Germinal center (tissue), 1 donor: ENCODE measurements at regions not wholly inside any gene's neighbourhood (a gene's known extent, or its start where the extent isn't known, plus 50 kb on each side); places are given as distances from the start of the nearest gene placed in this dataset.

Source experiments
- DNase-seq: peaks from one replicate; pipeline ENCODE4 v3.0.0; 2012; ENCODE audit warnings: mixed read lengths, low spot score

DNA sequence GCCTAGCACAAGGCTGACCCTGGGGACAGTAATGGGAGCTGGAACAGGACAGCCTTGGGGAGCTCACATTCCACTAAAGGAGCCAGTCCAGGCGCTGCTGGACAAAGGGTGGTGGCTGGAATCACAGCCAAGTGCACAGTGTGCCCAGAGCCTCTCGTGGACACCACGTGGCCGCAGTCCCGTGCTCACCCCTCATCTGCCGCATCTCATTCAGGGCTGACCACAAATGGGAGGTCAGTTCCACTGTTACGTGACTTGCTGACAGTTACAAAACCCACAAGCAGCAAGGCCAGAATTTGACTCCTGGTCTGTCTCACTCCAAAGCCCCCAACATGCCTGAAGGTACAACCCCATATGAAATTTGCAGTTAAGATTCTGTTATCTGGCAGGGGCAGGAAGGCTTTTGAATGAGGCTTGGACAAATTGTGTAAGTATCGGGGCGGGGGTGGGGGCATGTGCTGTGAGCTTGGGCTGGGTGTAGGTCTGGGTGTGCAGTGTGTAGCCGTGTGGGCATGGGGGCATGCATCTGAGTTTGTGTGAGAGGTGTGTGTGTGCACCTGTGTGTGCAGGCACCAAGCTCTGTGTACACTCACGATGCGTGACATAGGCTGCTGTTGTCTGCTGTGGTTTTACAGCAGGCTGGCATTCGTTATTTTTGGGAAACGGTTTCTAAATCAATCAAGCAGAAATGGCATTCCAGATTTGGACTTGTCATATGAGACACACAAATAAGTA is 301.7 kb downstream of the BRD1 start:
- no peak for DNase-seq

DNA sequence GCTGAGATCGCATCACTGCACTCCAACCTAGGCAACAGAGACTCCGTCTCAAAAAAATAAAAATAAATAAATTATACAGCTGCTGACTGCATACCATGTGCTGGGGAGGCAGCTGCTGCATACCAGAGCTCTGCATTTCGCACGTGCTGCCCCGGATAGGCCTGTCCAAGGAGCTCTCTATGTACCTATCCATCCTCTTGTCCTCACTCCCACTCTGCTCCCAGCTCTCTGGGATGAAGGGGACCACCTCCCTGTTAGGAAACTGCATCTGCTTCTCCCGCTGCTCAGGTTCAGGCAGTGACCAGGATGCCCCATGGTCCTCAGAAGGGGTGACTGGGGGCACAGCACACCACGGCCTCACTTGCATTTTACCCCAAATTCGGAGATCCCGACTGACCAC is 302.3 kb downstream of the BRD1 start:
- DNase-seq = no peak

DNA sequence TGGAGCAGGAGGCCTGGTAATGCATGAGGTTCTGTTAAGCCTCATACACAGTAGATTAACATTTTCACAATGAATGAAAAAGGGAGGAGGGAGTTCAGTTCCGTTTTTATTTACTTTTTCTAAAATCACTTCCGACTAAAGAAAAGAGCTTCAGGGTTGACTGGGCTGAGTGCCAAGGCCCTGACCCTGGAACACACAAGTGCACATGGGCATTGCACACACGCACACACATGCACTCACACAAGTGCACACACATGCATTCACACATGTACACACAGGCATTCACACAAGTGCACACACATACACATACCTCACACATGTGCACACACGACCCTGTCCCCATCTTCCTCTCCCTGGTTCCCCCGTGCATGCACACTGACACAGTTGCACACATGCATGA is 303.3 kb downstream of the BRD1 start:
- no peak for DNase-seq

DNA sequence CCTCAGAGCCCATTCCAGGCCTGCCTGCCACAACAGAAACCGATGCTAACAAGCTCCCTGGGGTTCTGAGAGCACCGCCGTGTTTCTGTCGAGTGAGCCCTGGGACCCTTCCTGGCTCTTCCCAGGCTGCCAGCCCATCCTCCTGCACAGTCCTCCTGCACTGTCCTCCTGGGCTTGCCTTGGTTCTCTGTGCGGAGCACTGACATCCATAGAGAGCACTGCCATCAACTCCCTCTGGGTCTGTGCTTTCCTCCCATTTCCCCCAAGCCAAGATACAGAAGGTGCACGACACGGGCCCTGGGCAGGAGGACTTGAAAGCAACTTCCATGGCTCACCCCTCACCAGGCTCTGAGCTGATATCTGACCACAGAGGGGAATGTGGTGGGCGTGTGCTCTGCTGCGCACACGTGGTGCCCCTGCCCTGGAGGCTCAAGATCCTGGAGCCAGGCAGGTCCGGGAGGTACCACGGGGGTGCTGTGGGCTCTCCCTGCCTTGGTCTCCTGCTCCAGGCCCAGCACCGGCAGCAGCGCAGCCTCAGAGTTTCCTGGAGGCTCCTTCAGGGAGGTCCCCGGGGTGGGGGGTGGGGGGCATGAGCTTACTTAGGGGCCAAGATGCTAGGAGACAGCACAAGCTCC is 304.2 kb downstream of the BRD1 start:
- DNase-seq = no peak

DNA sequence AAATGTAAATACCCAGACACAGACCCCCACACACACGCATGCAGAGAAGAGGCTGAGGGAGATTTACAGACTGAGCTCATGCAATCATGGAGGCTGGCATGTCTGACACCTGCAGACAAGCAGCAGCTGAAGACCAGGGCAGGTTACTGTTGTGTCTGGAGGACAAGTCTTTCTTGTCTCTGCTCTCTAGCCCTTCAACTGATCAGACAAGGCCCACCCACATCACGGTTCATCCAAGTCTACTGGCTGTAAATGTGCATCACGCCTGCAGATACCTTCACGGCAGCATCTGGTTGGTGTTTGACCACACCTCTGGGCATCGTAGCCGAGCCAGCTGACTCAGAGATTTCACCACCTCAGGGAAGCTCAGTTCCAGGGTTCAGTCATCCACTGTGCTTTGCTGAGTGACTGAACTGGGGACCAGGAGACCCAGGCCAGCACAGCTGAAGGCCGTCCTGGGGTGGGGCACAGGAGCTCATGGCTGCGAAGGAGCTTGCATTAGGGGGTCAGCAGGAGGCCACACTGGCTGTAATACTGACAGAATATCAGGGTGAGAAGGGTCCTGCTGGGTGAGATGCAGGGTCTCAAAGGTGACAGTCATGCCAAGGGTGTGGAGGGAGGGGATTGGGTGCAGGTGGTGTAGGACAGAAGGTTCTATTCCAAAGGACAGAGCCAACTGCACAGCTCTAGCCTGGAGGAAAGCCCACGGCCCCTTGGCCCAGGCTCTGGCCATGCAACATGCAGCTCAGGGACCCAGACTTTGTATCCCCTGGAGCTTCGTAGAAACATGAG is 304.9 kb downstream of the BRD1 start:
- no peak for DNase-seq

DNA sequence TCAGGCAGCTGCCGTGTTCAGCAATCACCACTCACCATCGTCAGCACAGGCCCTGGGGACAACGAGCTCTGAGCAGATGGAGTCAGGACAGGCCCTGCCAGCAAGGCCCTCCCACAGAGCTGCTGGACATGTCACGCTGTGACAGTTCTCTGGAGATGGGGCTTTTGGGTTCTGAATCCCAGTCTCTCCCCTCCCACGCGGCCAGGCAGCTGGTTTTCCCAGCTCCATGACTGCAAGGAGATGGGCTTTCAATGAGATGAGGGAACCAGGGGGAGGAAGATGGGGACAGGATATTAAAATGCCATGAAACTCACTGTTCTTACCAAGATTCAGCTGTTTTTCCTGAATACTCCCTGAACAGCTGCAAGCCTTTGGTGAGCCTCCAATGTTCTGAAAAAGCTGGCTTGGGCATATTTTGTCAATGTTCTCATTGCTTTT is 305.9 kb downstream of the BRD1 start:
- DNase-seq = no peak

DNA sequence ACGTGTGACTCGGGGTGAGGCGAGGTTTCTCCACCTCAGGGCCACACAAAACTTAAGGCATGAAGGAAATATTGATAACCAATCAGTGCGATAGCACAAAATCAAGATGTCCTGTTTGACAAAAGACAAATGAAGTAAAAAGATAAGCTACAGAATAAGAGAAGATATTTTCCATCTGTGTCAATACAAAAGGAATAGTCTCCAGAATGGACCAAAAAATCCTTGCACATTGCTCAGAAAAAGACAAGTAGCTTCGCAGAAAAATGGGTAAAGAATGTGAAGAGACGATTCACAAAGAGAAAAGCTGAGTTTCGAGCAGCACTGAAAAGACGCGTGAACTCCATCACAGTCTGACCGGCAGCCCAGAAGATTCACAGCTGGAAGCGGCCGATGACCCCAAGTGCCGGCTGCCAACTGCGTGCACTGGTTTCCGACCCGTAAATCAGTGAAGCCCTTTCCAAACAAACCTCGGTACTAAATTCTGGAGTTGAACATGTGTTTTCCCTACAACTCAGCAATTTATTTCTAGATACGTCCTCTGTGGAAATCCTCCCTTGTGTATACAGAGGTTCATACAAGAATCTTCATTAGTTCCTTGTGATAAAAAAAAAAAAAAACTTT is 308.4 kb downstream of the BRD1 start:
- no peak for DNase-seq

DNA sequence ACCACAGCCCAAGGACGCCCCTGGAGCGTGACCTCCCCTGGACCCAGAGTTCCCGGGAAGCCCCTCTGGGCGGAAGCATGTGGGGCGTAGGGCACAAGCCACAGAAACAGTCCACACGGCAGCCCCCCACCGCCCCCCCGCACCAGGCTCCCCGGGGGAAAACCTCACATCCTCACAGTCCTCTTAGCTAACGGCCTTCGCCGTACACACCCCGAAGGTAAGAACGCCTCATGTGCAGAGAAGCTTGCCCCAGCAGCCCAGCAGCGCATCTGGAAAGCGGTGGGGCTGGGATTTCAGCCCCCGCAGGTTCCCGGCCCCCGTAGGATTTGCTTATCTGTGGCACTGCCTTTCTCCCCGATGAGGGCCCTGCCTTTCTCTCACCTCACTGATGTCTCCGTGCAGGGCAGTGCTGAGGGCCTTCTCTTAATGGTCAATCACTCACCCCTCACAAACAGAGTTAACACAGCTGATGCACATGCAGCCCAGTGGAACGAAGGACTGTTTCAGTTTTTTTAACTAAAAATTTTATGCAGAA is 309.2 kb downstream of the BRD1 start:
- no peak for DNase-seq

DNA sequence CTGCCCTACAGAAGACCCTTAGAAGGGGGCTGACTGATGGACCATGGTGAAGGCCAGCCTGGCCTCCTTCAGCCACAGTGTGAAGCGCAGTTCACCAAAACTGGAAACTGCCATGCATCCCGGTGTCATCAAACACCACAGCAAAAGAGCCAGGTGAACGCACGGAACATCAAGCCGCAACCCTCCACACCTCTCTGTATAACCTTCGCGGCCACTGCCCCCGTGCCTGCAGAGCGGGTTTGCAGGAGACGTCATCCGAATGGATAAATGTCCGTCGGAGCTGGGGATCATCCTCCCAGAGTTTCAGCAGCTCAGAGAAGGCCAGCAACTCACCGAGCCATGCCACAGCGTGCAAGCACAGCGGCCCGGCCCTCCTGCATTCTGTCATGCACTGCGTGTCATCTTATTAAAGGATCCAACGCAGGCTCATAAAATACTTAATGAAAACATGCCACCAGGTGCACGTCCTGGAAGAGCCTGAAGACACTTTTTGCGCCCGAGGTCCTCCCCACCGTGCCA is 309.9 kb downstream of the BRD1 start:
- DNase-seq = no peak

DNA sequence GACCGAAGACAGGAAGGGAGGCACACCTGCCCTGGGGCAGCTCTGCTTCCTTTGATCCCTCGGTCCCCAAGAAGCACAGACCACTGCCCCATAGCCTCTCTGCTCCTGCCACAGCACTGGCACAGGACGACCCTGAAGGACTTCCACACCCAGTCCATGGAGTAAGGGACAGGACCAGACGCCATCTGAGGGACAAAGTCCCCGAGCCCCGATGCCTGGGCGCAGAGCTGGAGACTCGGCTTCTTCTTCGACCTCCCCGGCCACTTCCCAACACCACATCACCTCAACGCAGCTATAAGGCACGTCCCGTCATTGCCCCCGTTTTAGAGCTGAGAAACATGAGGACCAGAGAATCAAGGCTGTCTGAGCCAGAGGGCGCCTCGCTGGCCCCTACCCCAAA is 310.5 kb downstream of the BRD1 start:
- no peak for DNase-seq

DNA sequence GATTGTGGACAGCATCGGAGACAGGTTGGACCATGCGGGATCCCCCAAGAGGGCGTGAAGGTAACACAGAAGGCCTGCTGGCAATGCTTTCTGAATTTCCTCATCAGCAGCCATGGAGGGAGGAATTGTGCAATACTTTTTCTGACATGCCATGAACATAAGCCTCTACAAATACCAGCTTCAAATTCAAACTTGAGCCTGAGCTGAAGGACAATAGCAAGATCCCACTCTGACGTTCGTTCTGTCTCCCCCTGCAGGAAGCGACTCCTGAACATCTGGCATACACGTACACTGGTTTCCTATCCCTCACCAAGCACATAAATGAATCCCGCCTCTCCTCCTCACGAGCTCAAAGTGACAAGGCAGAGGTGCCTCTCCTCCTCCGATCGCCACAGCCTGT is 312.2 kb downstream of the BRD1 start:
- DNase-seq = no peak

DNA sequence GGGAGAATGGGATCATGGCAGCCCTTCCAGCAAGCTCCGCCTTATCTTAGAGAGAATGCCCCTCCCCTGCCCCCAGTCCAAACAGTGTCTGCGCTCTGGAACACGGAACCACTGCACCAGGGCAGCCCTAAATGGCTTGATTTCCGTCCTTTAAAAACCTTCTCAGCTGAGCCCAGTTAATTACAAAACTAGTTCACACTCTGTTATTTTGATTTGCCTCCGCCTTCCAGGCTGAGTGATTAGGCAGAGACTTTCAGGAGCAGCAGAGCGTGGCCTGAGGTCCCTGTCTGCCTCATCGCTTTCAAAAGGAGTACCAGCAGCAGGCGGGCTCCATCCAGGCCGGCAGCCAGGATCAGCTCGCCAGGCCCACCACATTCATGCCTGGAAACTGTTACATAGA is 313.0 kb downstream of the BRD1 start:
- DNase-seq = peak; percentile 65

DNA sequence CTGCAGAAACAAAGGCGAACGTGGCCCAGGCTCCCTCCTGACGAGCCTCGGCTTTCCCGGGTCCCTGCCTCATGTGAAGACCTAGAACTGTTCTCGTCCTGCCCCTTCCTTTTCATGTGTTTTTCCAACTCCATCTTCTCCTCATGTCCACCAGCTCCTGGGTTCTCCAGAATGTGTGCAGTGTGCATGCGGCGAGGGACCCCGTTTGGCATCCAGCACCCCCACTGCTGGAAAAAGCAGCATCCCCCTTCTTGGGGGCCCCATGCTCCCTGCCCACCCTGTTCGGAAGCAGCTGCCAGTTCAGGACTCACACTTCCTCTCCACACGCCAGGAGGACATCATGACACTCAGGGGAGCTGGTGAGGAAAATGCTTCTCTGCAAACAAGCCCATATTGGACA is 313.5 kb downstream of the BRD1 start:
- no peak for DNase-seq

DNA sequence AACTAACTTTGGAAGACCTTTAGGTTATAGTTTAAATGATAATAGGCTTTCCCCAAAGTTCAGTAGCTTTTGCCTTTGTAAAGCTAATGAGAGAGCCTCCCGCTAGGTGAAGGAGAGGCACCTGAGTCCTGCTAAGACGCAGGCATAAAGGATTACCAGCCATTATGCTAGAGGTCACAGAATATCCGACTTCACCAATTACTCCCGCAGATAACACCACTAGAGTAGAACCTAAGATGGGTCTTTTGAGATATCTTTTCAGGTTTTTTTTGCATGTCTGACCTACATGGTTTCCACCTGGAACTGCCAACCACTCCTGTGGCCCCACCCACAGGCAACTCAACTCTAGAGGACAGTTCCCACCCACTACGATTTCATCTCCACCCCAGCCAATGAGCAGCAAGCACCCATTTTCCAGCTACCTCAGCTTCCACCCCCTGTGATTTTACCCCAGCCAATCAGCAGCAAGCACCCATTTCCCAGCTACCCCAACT is 314.3 kb downstream of the BRD1 start:
- no peak for DNase-seq

DNA sequence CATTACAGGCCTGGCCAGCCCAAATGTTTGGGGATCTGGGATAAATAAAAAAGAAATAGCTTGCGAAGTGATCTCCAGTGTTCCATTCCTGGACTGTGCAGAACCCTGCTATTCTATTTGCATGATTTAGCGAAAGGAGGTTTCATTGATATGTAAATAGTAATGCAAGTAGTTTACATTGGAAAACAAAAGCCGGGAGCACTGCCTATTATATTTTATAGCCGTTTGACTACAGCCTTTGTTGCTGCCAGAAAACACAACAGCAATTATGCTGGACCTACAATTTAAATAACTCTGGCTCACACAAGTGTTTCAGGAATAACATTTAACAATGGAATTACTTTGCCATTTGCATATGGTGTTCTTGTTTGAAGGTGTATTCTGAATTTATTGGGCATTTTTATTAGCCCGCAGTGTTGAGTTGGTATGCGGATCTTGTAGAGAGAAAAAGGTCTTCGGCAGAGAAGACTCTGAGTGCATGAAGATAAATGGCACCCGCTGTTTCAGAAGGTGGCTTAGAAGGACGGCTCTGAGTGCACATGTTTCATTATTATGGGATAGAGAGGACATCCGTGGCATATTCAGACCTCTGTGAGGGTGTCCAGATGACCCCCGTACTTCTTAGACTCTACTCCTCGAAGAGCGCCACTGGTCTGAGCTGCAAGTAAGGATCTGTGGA is 315.0 kb downstream of the BRD1 start:
- no peak for DNase-seq

DNA sequence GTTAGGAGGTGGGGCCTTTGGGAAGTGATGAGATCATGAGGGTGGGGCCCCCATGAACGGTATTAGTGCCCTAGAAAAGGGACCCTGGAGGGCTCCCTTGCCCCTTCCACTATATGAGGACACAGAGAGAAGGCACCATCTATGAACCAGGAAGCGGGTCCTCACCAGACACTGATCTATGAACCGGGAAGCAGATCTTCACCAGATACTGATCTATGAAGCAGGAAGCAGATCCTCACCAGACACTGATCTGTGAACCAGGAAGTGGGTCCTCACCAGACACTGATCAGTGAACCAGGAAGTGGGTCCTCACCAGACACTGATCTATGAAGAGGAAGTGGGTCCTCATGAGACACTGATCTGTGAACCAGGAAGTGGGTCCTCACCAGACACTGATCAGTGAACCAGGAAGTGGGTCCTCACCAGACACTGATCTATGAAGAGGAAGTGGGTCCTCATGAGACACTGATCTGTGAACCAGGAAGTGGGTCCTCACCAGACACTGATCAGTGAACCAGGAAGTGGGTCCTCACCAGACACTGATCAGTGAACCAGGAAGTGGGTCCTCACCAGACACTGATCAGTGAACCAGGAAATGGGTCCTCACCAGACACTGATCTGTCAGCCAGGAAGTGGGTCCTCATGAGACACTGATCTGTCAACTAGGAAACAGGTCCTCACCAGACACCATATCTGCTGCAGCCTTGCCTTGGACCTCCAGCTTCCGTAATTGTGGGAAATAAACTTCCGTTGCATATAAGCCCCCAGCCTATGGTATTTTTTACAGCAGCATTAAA is 316.1 kb downstream of the BRD1 start:
- DNase-seq = peak; percentile 48

DNA sequence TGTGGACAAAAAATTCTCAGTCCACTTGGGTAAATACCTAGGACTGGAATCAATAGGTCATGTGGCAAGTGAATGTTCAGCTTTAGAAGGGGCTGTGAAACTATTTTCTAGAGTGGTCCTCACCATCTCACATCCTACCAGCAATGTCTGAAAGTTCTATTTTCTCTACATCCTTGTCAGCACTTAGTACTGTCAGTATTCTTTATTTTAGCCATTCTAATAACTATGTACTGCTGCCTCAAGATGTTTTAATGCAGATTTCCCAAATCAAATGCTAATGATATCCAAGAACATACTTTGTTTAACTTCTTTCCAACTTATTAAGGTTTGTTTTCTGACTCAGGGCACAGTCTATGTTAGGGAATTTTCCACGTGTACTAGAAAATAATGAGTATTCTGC is 317.0 kb downstream of the BRD1 start:
- DNase-seq = no peak

DNA sequence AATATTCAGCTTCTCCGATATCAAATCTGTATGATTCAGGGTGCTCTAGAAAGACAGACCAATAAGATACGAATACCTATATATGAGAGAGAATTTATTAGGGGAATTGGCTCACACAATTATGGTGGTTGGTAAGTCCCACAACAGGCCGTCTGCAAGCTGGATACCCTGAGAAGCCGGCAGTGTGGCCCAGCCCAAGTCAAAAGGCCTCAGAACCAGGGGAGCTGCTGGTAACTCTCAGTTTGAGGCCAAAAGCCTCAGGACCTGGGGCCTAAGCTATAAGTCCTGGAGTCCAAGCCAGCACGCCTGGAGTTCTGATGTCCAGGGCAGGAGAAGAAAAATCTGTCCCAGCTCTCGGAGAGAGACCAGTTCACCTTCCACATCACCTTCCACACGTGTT is 318.7 kb downstream of the BRD1 start:
- DNase-seq = no peak

DNA sequence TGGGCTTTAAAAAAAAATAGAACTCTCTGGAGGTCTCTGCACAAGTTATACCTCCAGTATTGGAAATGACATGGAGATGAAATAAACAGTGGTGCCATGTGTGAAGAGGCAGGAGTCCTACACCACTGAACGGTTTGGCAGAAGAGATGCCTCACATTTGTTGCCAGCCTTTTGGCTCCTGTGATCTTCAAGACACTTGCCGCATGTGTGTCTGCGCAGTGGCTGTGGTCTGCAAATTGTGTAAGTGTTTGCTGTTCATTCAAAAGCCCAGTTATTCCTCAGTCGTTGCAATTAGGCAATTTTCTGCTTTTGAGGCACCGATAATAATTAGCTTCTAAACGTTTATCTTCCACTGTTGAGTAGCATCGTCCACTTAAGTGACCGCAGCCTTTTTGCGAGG is 319.1 kb downstream of the BRD1 start:
- DNase-seq = no peak

DNA sequence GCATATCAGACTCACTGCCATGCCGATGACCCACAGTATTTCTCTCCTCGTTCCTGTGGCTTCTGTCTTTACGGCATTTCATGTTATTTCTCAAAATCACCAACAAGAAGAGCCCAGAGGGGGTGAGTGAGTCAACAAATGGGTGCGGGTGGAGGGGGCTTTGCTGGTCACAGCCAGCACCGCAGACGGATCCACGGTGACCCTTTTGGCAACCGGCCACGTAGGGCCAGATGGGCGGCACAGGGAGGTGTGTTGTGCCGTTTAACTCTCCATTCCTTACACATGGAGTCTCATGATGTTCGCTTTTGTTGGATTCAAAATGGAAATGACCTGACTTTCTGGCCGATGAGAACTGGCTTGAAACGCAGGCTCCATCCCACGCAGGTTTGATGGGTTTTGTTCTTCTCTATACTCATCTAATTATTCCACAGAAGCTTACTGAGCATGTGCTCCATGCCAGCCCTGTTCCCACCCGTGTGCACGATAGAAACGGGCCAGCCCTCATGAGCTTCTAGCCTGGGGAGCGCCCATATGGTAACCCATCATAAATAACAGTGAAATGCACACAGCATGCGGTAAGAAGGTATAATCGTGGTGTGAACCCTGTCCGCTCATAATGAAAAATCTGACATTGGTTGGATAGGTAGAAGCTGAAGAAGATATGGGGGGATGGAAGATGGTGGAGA is 319.9 kb downstream of the BRD1 start:
- no peak for DNase-seq
